ENCODE measurements at regions not wholly inside any gene's neighbourhood (a gene's known extent, or its start where the extent isn't known, plus 50 kb on each side); places are given as distances from the start of the nearest gene placed in this dataset.

- TF ChIP-seq POLR2A (IDR thresholded peaks at IDR 0.05), result no peak
- TF ChIP-seq CTCF (IDR thresholded peaks at IDR 0.05), result no peak
Observed at GRCh38 chr6:74717591-74717990, 488.3 kb downstream of the COL12A1 start.
